ENCODE measurements at regions not wholly inside any gene's neighbourhood (a gene's known extent, or its start where the extent isn't known, plus 50 kb on each side); places are given as distances from the start of the nearest gene placed in this dataset.

GRCh38 chr9:88891040-88891439 is 100.2 kb upstream of the S1PR3 start:
- H2AFZ ChIP-seq (ENCODE audit: low read depth, low read length), result no peak overlapping the region
- H3K27me3 ChIP-seq (ENCODE audit: low read depth, low read length), result no peaks in the 10 kb centered on the region

GRCh38 chr9:88892724-88893123 is 98.5 kb upstream of the S1PR3 start:
- no peaks in the 10 kb centered on the region for H3K4me1 ChIP-seq (ENCODE audit: low read length)
- H3K4me2 ChIP-seq (ENCODE audit: low read length), result no peak overlapping the region
- H3K79me2 ChIP-seq (ENCODE audit: low read length), result no peaks in the 10 kb centered on the region
- H3K9me3 ChIP-seq (ENCODE audit: insufficient read depth, low read length), result no peaks in the 10 kb centered on the region
- H4K20me1 ChIP-seq (ENCODE audit: insufficient read depth, low read length), result no peaks in the 10 kb centered on the region
- no peaks in the 10 kb centered on the region for H3K27me3 ChIP-seq (ENCODE audit: low read depth, low read length)
- no peak overlapping the region for H2AFZ ChIP-seq (ENCODE audit: low read depth, low read length)
- no peak overlapping the region for H3K4me3 ChIP-seq (ENCODE audit: low read length)
- TF ChIP-seq CTCF (IDR thresholded peaks at IDR 0.05; ENCODE audit: low read depth, low read length) (no peak), EZH2phosphoT487 (IDR thresholded peaks at IDR 0.05; ENCODE audit: low read depth) (no peak)
- no peak overlapping the region for H3K9ac ChIP-seq (ENCODE audit: low read length)
- H3K36me3 ChIP-seq (replicated peaks; ENCODE audit: low read depth, low read length), result no peaks in the 10 kb centered on the region
- no peak overlapping the region for H3K27ac ChIP-seq (ENCODE audit: low read length)

More at GRCh38 chr9:88891040-88891439, 100.2 kb upstream of the S1PR3 start:
- Histone ChIP-seq H3K9ac (ENCODE audit: low read length) (no peak overlapping the region), H3K4me3 (ENCODE audit: low read length) (no peak overlapping the region), H3K27ac (ENCODE audit: low read length) (no peak overlapping the region), H3K79me2 (ENCODE audit: low read length) (no peaks in the 10 kb centered on the region), H3K9me3 (ENCODE audit: insufficient read depth, low read length) (no peaks in the 10 kb centered on the region), H3K4me1 (ENCODE audit: low read length) (no peaks in the 10 kb centered on the region), H4K20me1 (ENCODE audit: insufficient read depth, low read length) (no peaks in the 10 kb centered on the region), H3K4me2 (ENCODE audit: low read length) (no peak overlapping the region), H3K36me3 (replicated peaks; ENCODE audit: low read depth, low read length) (no peaks in the 10 kb centered on the region)
- no peak for TF ChIP-seq CTCF (IDR thresholded peaks at IDR 0.05; ENCODE audit: low read depth, low read length)
- TF ChIP-seq EZH2phosphoT487 (IDR thresholded peaks at IDR 0.05; ENCODE audit: low read depth), result no peak

DNA sequence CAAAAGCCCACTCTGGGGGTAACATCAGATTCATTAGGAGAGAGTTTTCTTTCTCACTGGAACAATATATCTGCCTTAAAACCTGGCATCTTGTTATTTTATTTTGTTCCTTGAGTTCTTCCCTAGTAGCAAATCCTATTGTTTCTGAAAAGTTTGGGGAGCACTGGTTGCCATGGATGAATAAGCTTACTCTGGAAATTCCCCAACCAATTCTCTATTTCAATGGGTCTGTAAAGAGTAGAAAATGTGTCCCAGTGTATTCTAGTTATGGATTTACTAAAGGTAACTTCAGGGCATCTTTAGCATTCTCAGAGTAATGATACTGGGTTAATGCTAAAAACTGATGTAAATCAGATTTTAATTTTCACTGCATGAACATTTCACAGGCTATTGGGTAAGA is 94.2 kb upstream of the S1PR3 start:
- no peaks in the 10 kb centered on the region for H3K79me2 ChIP-seq (ENCODE audit: low read length)
- H3K9me3 ChIP-seq (ENCODE audit: insufficient read depth, low read length), result no peaks in the 10 kb centered on the region
- no peak for TF ChIP-seq EZH2phosphoT487 (IDR thresholded peaks at IDR 0.05; ENCODE audit: low read depth)
- no peak overlapping the region for H2AFZ ChIP-seq (ENCODE audit: low read depth, low read length)
- no peak overlapping the region for H3K27ac ChIP-seq (ENCODE audit: low read length)
- H3K4me3 ChIP-seq (ENCODE audit: low read length), result no peak overlapping the region
- H3K36me3 ChIP-seq (replicated peaks; ENCODE audit: low read depth, low read length), result no peaks in the 10 kb centered on the region
- no peak overlapping the region for H3K9ac ChIP-seq (ENCODE audit: low read length)
- H3K4me2 ChIP-seq (ENCODE audit: low read length), result no peak overlapping the region
- no peaks in the 10 kb centered on the region for H3K27me3 ChIP-seq (ENCODE audit: low read depth, low read length)
- no peaks in the 10 kb centered on the region for H4K20me1 ChIP-seq (ENCODE audit: insufficient read depth, low read length)
- H3K4me1 ChIP-seq (ENCODE audit: low read length), result no peaks in the 10 kb centered on the region

- no peak for TF ChIP-seq CTCF (IDR thresholded peaks at IDR 0.05; ENCODE audit: low read depth, low read length)
- no peak for TF ChIP-seq EZH2phosphoT487 (IDR thresholded peaks at IDR 0.05; ENCODE audit: low read depth)
- H2AFZ ChIP-seq (ENCODE audit: low read depth, low read length), result no peak overlapping the region
- no peak overlapping the region for H3K27ac ChIP-seq (ENCODE audit: low read length)
- no peaks in the 10 kb centered on the region for H3K9me3 ChIP-seq (ENCODE audit: insufficient read depth, low read length)
- H3K27me3 ChIP-seq (ENCODE audit: low read depth, low read length), result no peaks in the 10 kb centered on the region
- H3K79me2 ChIP-seq (ENCODE audit: low read length), result no peaks in the 10 kb centered on the region
- no peak overlapping the region for H3K4me3 ChIP-seq (ENCODE audit: low read length)
- H3K4me2 ChIP-seq (ENCODE audit: low read length), result no peak overlapping the region
- no peaks in the 10 kb centered on the region for H3K4me1 ChIP-seq (ENCODE audit: low read length)
- no peak overlapping the region for H3K9ac ChIP-seq (ENCODE audit: low read length)
- H4K20me1 ChIP-seq (ENCODE audit: insufficient read depth, low read length), result no peaks in the 10 kb centered on the region
- H3K36me3 ChIP-seq (replicated peaks; ENCODE audit: low read depth, low read length), result no peaks in the 10 kb centered on the region
These were observed 93.1 kb upstream of the S1PR3 start for GRCh38 chr9:88898039-88898720.
